Keratinocyte (primary cell): ENCODE measurements at regions not wholly inside any gene's neighbourhood (a gene's known extent, or its start where the extent isn't known, plus 50 kb on each side); places are given as distances from the start of the nearest gene placed in this dataset.

Experiments
- DNase-seq: peaks from one replicate; pipeline ENCODE4 v3.0.0-alpha.2; 2011; ENCODE audit warnings: low read depth, missing footprints, low spot score
- FAIRE-seq: peaks from 2 replicates; lab custom pipeline; 2011; peaks lifted over from hg19 to GRCh38; lab: Jason Lieb, UNC
- H2AFZ ChIP-seq: 2 replicates; pipeline ENCODE4 v1.6.0; 2012; ENCODE audit warnings: low read length, control low read depth, inconsistent platforms; ENCODE audit not compliant: control insufficient read depth
- H3K27ac ChIP-seq: 2 replicates; pipeline ENCODE4 v1.5.1; 2011; ENCODE audit warnings: low read length; ENCODE audit not compliant: control insufficient read depth, insufficient read depth
- H3K27me3 ChIP-seq: 3 replicates; pipeline ENCODE4 v1.6.0; 2011; ENCODE audit warnings: low read length; ENCODE audit not compliant: control insufficient read depth, insufficient read depth; ENCODE audit errors: extremely low read depth
- H3K36me3 ChIP-seq, 2 experiments: 2 replicates in 1 of 2; 3 replicates in 1 of 2; pipeline ENCODE4 v1.5.1; 2011; ENCODE audit warnings: low read length in 2 of 2, mild to moderate bottlenecking in 1 of 2; ENCODE audit not compliant: control insufficient read depth in 2 of 2, insufficient read depth in 2 of 2; ENCODE audit errors: extremely low read depth in 1 of 2
- H3K4me1 ChIP-seq: 3 replicates; pipeline ENCODE4 v1.5.1; 2011; ENCODE audit warnings: low read length; ENCODE audit not compliant: control insufficient read depth, insufficient read depth; ENCODE audit errors: extremely low read depth
- H3K4me2 ChIP-seq: 3 replicates; pipeline ENCODE4 v1.6.0; 2011; ENCODE audit warnings: low read depth, low read length; ENCODE audit not compliant: control insufficient read depth, insufficient read depth; ENCODE audit errors: extremely low read depth
- H3K4me3 ChIP-seq, 3 experiments: fragments of 200-600 bp in 1 of 3; sonication (generic) in 1 of 3; 2 replicates in 2 of 3; 3 replicates in 1 of 3; pipeline ENCODE4 v1.5.1; 2011 to 2016; ENCODE audit warnings: low read length in 3 of 3, mild to moderate bottlenecking in 3 of 3, control low read depth in 2 of 3, inconsistent platforms in 1 of 3, low read depth in 1 of 3, mixed read lengths in 1 of 3, mixed run types in 1 of 3, moderate library complexity in 1 of 3; ENCODE audit not compliant: control insufficient read depth in 2 of 3, insufficient read depth in 2 of 3; ENCODE audit errors: extremely low read depth in 1 of 3
- H3K79me2 ChIP-seq: 2 replicates; pipeline ENCODE4 v1.6.0; 2012; ENCODE audit warnings: low read length; ENCODE audit not compliant: control insufficient read depth, insufficient read depth
- H3K9ac ChIP-seq: 3 replicates; pipeline ENCODE4 v1.6.0; 2011; ENCODE audit warnings: low read length; ENCODE audit not compliant: control insufficient read depth, insufficient read depth; ENCODE audit errors: extremely low read depth
- H3K9me1 ChIP-seq: 3 replicates; pipeline ENCODE4 v1.6.0; 2011; ENCODE audit warnings: low read length; ENCODE audit not compliant: control insufficient read depth, insufficient read depth; ENCODE audit errors: extremely low read depth
- H3K9me3 ChIP-seq: 2 replicates; pipeline ENCODE4 v1.5.1; 2012; ENCODE audit warnings: low read depth, low read length; ENCODE audit not compliant: control insufficient read depth
- H4K20me1 ChIP-seq: 3 replicates; pipeline ENCODE4 v1.6.0; 2011; ENCODE audit warnings: low read length; ENCODE audit not compliant: control insufficient read depth, insufficient read depth; ENCODE audit errors: extremely low read depth
- EZH2 ChIP-seq: IDR thresholded peaks from one replicate; pipeline ENCODE4 v1.6.1; 2012; ENCODE audit warnings: inconsistent platforms, mild to moderate bottlenecking, low read length, moderate library complexity
- dilution Hi-C: fragments of 300-500 bp; cut with MboI; formaldehyde crosslinking; loops from one replicate; pipeline ENCODE4 v1.7.0; 2020; ENCODE audit warnings: low sequenced_read_pairs; ENCODE audit not compliant: extremely low pct_ligation_motif_present
- TF ChIP-seq, protein P1 (sequence below), 3 experiments: IDR thresholded peaks in 1 of 3; conservative IDR thresholded peaks in 1 of 3; optimal IDR thresholded peaks in 1 of 3; 2 replicates in 2 of 3; 3 replicates in 1 of 3; pipeline versions ENCODE3 to v1.5.1; 2011; ENCODE audit warnings: low read length in 3 of 3, mild to moderate bottlenecking in 3 of 3, moderate library complexity in 2 of 3, control low read depth in 1 of 3, inconsistent platforms in 1 of 3; ENCODE audit not compliant: insufficient read depth in 2 of 3; ENCODE audit errors: extremely low read depth in 1 of 3

DNA sequence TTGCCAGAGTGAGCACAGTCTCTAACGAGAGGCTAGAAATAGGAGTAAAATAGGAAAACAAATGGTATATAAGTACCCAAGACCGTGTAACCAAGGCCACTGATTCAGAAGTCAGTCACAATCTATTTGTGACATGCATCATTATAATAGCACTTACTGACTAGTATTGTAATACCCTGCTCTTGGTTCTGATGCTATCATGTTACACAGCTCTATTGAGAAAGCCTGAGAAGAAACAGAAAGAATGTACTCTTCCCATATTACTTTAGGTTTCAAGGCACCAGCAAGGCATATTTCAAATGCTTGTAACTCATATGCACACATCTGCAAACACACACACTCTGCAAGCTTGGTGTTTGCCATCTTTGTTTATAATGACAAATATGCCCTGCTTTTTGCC lies 746.4 kb downstream of the SLC4A3 start:
- no peak overlapping the region for H3K9ac ChIP-seq
- no peak overlapping the region for H2AFZ ChIP-seq
- no peaks in the 10 kb centered on the region for H3K9me3 ChIP-seq
- DNase-seq (no peak), FAIRE-seq (peak; percentile 39)
- no peaks in the 10 kb centered on the region for H3K36me3 ChIP-seq
- H3K4me3 ChIP-seq: no peak overlapping the region
- H3K4me1 ChIP-seq: no peaks in the 10 kb centered on the region
- H3K27ac ChIP-seq: no peak overlapping the region
- no peaks in the 10 kb centered on the region for H3K79me2 ChIP-seq
- H4K20me1 ChIP-seq: no peaks in the 10 kb centered on the region
- dilution Hi-C loops: no loop called here
- H3K27me3 ChIP-seq: no peaks in the 10 kb centered on the region
- TF ChIP-seq, protein P1, sequence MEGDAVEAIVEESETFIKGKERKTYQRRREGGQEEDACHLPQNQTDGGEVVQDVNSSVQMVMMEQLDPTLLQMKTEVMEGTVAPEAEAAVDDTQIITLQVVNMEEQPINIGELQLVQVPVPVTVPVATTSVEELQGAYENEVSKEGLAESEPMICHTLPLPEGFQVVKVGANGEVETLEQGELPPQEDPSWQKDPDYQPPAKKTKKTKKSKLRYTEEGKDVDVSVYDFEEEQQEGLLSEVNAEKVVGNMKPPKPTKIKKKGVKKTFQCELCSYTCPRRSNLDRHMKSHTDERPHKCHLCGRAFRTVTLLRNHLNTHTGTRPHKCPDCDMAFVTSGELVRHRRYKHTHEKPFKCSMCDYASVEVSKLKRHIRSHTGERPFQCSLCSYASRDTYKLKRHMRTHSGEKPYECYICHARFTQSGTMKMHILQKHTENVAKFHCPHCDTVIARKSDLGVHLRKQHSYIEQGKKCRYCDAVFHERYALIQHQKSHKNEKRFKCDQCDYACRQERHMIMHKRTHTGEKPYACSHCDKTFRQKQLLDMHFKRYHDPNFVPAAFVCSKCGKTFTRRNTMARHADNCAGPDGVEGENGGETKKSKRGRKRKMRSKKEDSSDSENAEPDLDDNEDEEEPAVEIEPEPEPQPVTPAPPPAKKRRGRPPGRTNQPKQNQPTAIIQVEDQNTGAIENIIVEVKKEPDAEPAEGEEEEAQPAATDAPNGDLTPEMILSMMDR (optimal IDR thresholded peaks at IDR 0.05 in 1 of 3, IDR thresholded peaks at IDR 0.05 in 1 of 3, conservative IDR thresholded peaks at IDR 0.05 in 1 of 3; ENCODE audit: extremely low read depth in 1 of 3, insufficient read depth in 2 of 3, low read length in 3 of 3): no peak
- no peak for TF ChIP-seq EZH2
- H3K9me1 ChIP-seq: no peaks in the 10 kb centered on the region
- H3K4me2 ChIP-seq: no peak overlapping the region

DNA sequence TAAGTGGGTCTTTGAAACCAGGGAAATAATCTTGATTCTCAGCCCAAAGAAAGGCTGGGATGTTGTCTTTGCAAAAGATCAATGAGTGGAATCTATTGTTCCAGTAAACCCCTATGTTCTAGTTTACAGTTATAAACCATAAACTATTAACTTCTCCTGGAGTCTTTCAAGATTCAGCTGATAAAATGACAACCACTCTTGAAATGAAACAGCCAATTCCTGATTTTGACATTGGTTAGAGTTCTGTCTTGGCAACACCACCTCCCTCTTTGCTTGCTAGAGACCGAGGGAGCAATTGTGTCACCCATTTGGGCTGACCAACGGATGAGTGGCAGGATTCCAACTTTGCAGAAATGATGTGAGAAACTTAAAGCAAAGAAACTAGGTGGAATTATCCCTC lies 746.9 kb downstream of the SLC4A3 start:
- Histone ChIP-seq H3K9me1 (no peaks in the 10 kb centered on the region), H3K27me3 (no peaks in the 10 kb centered on the region), H2AFZ (no peak overlapping the region), H3K4me3 (no peak overlapping the region), H3K4me2 (no peak overlapping the region), H3K27ac (no peak overlapping the region), H3K9me3 (no peaks in the 10 kb centered on the region), H4K20me1 (no peaks in the 10 kb centered on the region), H3K9ac (no peak overlapping the region), H3K36me3 (no peaks in the 10 kb centered on the region), H3K79me2 (no peaks in the 10 kb centered on the region), H3K4me1 (no peaks in the 10 kb centered on the region)
- dilution Hi-C loops: no loop called here
- TF ChIP-seq EZH2: no peak
- TF ChIP-seq, protein P1 (optimal IDR thresholded peaks at IDR 0.05 in 1 of 3, IDR thresholded peaks at IDR 0.05 in 1 of 3, conservative IDR thresholded peaks at IDR 0.05 in 1 of 3; ENCODE audit: extremely low read depth in 1 of 3, insufficient read depth in 2 of 3, low read length in 3 of 3): no peak
- FAIRE-seq (no peak), DNase-seq (no peak)
